Esophagus squamous epithelium (tissue), 5 donors: ENCODE measurements at regions not wholly inside any gene's neighbourhood (a gene's known extent, or its start where the extent isn't known, plus 50 kb on each side); places are given as distances from the start of the nearest gene placed in this dataset.
"Not testable (repeated sequence)": the region's sequence is repeated elsewhere in the genome, so short reads cannot be mapped to it uniquely, and the experiment has no call there.

Experiments
- DNase-seq: peaks from one replicate; lab custom pipeline; 2025; lab: John Stamatoyannopoulos, UW
- H3K27ac ChIP-seq, 4 donors: fragments of 200-600 bp; sonication (generic); one replicate each; pipeline ENCODE4 v1.5.1; 2016 to 2019; ENCODE audit warnings: mild to moderate bottlenecking in 1 of 4
- H3K27me3 ChIP-seq, 4 donors: fragments of 200-600 bp; sonication (generic); 1 replicate in 3 of 4; 2 replicates in 1 of 4; pipeline versions ENCODE4 v1.5.1 to v1.6.0; 2017 to 2021; ENCODE audit warnings: antibody characterized with exemption in 1 of 4
- H3K36me3 ChIP-seq, 3 donors: fragments of 200-600 bp; sonication (generic); one replicate each; pipeline ENCODE4 v1.5.1; 2016 to 2019
- H3K4me1 ChIP-seq, 3 donors: fragments of 200-600 bp; sonication (generic); one replicate each; pipeline ENCODE4 v1.5.1; 2017 to 2019
- H3K4me3 ChIP-seq, 4 donors: fragments of 200-600 bp; sonication (generic); 1 replicate in 3 of 4; 2 replicates in 1 of 4; pipeline ENCODE4 v1.5.1; 2016 to 2019; ENCODE audit warnings: mild to moderate bottlenecking in 2 of 4, moderate library complexity in 1 of 4
- H3K9me3 ChIP-seq, 3 donors: fragments of 200-600 bp; sonication (generic); one replicate each; pipeline ENCODE4 v1.5.1; 2016 to 2019
- WGBS, 2 donors: methylation state at CpG; one replicate each; pipeline ENCODE4 v1.1.5; 2018; 5-methylcytosine and 5-hydroxymethylcytosine counted together
- intact Hi-C: fragments of 100-400 bp; cut with DNase I; formaldehyde crosslinking; loops from one replicate; pipeline ENCODE4 v1.15.0; 2022
- donor health status: DM: yes; HTN: yes; CAD: no.

DNA sequence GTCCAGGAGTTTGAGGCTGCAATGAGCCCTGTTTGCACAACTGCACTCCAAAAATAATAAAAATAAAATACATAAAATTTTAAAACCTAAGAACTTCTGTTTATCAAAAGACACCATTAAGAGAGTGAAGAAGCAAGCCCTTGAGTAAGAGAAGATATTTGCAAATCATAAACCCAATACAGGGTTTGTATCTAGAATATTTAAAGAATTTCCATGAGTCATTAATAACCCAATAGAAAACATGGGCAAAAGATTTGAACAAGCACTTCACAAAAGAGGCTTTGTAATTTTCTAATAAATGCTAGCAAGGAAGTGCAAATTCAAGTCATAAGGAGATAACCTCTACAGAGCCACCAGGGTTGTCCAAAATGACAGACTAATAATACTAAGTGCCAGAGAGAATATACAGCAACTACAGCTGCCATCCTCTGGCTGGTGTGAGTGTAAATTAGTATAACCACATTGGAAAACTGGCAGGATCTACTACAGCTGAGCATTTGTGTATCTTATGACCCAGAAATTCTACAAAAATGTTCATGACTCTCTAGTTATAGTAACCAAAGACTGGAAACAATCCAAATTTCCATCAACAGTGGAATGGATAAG is 133.0 kb upstream of the PLGLB2 start:
- intact Hi-C loops, H3K9me3 ChIP-seq, H3K4me1 ChIP-seq, H3K27ac ChIP-seq, H3K4me3 ChIP-seq, H3K36me3 ChIP-seq, H3K27me3 ChIP-seq, DNase-seq: not testable (repeated sequence)

GRCh38 chr2:87619121-87619520 is 128.8 kb upstream of the PLGLB2 start:
- DNase-seq, H3K27me3 ChIP-seq, intact Hi-C loops, H3K9me3 ChIP-seq, H3K36me3 ChIP-seq, H3K4me3 ChIP-seq, H3K27ac ChIP-seq, H3K4me1 ChIP-seq: not testable (repeated sequence)

- DNase-seq, intact Hi-C loops, H3K9me3 ChIP-seq, H3K36me3 ChIP-seq, H3K27ac ChIP-seq, H3K27me3 ChIP-seq, H3K4me3 ChIP-seq, H3K4me1 ChIP-seq: not testable (repeated sequence)
- no CpG with 5 or more reads among the region's 4 CpGs for WGBS, 2 donors
These were observed 126.7 kb upstream of the PLGLB2 start for GRCh38 chr2:87621139-87621538.

GRCh38 chr2:87622720-87623119 is 125.2 kb upstream of the PLGLB2 start:
- no CpG with 5 or more reads among the region's 4 CpGs for WGBS, 2 donors
- H3K36me3 ChIP-seq, H3K4me1 ChIP-seq, H3K4me3 ChIP-seq, H3K9me3 ChIP-seq, DNase-seq, intact Hi-C loops, H3K27me3 ChIP-seq, H3K27ac ChIP-seq: not testable (repeated sequence)

DNA sequence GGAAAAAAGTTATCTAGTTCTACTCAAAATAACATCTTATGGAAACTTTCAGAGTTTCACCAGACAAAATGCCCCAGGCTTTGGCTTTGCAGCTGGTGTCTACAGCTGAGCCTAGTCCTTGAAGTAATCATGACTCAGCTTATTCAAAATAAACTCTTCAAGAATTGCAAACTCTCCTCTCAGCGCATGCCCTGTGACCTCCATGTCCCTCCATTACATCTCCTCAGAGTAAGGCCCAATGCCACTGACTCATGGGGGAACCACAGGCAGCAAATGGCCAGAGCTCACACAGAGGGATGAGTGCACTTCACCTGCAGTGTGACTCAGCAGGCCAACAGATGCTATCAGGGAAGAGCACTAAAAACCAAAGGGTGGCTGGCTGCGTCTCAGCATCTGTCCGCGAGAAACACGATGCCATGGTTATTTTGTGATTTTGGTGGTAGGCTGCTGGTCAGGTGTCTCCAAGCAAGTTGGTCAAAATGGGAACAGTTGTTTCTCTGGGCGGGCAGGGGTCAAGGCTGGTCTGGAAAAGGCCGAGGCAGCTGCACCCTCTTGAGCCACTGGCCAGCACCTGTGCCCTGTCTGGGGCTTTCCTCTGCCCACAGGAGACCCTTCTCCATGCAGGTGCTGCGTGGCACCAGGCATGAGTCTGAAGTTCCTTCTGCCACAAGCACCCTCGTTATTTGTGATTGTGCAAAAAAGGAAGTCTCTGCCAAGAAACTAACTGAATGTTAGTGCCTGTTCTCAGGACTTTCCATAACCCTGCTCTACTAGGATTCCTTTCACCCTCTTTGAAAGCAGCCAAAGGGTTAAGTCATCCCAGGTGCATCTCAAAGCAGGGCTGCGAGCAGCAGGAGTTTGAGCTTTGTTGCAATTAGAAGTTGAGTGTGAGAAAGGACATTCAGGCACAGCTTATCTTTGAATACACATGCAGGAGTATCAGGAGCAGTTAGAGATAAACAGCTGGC is 118.1 kb upstream of the PLGLB2 start:
- H3K36me3 ChIP-seq, H3K4me1 ChIP-seq, H3K4me3 ChIP-seq, H3K9me3 ChIP-seq, DNase-seq, H3K27me3 ChIP-seq, intact Hi-C loops, H3K27ac ChIP-seq: not testable (repeated sequence)
- WGBS, 2 donors: 86 to 100% methylated on average over 2 to 5 of the region's 10 CpGs

- H3K27me3 ChIP-seq, H3K4me1 ChIP-seq, H3K9me3 ChIP-seq, H3K4me3 ChIP-seq, intact Hi-C loops, DNase-seq, H3K36me3 ChIP-seq, H3K27ac ChIP-seq: not testable (repeated sequence)
- no CpG with 5 or more reads among the region's 5 CpGs for WGBS, 2 donors
These were observed 117.0 kb upstream of the PLGLB2 start for GRCh38 chr2:87630892-87631291.

- 57% methylated on average over 1 of the region's 3 CpGs for WGBS, 2 donors
- intact Hi-C loops, H3K4me3 ChIP-seq: not testable (repeated sequence)
These were observed 116.5 kb upstream of the PLGLB2 start for GRCh38 chr2:87631402-87631801.

DNA sequence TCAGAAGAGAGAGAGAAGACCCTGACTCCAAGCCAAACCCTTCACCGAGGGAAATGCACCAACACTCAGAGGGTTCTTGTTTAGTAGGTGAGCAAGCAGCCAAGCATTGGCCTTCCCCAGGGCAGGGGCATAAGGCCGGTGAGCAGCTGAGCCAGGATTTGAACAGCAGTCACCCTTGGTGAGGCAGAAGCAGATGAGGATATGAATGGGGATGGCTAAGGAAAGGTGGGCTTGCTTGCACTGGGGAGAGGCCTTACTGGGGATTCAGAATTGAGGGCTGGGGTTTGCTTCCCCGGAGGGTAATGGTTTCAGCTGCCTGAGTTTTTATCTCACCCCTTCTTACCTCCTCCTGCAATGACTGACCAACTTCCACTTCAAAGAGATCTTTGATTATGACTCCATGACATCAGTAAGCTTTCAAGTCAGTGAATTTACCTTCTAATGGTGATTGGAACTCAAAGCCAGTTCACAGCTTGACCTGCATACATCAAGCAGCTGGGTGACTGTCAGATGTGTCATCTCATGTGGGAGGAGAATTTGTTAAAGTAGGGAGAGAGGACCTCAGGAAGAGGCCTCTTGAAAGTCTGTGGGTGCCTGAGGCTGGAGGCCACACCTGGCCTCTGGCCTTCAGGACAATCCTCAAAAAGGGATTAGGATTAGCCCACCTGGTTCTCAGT is 114.5 kb upstream of the PLGLB2 start:
- 80 to 86% methylated on average over 1 of the region's 3 CpGs for WGBS, 2 donors
- H3K4me1 ChIP-seq, DNase-seq, H3K9me3 ChIP-seq, H3K36me3 ChIP-seq, intact Hi-C loops, H3K4me3 ChIP-seq, H3K27ac ChIP-seq, H3K27me3 ChIP-seq: not testable (repeated sequence)

More at GRCh38 chr2:87631402-87631801, 116.5 kb upstream of the PLGLB2 start:
- H3K9me3 ChIP-seq, H3K27me3 ChIP-seq, H3K36me3 ChIP-seq, H3K27ac ChIP-seq, DNase-seq, H3K4me1 ChIP-seq: not testable (repeated sequence)

DNA sequence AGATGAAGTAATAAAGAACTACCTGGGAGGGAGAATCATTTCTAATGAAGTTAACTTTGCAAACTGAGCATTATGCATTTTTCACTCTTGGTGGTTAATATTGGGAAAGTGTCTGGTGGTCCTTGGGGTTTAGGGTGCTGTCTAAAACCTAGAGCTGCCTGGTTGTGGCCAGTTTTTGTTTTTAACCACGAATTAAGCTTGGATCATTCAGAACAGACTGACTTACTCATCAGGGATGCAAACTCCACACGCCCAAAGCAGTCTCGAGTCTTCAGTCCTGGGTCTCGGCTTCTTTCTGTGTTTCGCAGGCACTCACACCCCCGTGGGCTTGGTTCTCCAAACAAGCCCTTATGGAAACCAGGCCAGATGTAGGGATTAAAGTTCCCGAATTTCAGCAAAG is 113.8 kb upstream of the PLGLB2 start:
- H3K27ac ChIP-seq, H3K27me3 ChIP-seq, H3K9me3 ChIP-seq, H3K36me3 ChIP-seq, H3K4me1 ChIP-seq, H3K4me3 ChIP-seq, DNase-seq, intact Hi-C loops: not testable (repeated sequence)
- no CpG with 5 or more reads among the region's 7 CpGs for WGBS, 2 donors

DNA sequence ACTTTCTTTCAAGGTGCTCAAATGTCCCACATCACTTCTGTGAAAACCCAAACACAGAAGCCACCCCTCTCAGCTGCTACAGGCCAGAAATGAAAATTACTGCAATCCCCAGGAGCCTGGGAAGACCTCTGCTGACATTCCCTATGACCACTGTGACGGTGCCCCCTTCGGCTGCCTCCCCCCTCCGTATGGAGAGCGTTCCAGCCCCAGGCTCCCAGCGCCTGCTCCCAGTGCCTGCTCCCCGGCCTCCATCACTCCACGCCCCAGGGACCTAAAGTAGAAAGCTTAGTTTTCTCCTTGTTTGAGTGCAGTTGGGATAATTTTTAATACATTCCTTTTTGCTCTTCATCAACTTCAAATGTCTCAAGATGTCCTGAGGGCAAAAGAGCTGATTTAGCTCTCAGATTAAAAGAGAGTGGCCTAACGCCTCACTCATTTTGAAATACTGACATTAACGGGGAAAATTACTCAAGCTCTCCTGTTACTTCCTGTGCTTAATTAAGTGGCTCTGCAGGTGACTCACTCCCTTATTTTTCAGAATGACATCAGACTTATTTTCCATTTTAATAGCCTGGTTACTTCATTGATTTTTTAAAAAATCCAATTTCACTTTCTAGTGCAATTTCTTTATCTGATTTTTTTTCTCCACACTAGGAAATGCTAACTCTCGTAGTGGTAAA is 112.8 kb upstream of the PLGLB2 start:
- H3K27me3 ChIP-seq, intact Hi-C loops, H3K27ac ChIP-seq, H3K9me3 ChIP-seq, H3K4me3 ChIP-seq, DNase-seq, H3K36me3 ChIP-seq, H3K4me1 ChIP-seq: not testable (repeated sequence)
- 72 to 90% methylated on average over 2 to 6 of the region's 10 CpGs for WGBS, 2 donors

DNA sequence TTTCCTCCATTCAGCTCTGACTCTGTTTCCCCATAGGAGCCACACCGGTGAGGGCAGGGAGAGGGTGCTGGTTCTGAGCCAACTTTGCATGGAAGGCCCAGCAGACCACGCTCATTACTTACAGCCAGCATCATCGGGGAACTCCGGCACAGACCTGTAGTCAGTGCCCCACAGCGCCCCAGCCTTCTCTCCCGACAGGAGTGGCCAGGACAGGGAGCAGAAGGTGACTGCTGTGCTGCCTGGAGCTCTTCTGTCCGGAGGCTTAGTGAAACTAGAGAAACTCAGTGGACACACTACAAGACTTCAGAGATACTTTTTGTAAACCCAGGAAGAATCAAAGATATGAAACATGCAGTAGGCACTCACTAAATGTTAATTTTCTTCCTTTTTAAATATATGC is 111.6 kb upstream of the PLGLB2 start:
- H3K27me3 ChIP-seq, H3K36me3 ChIP-seq, DNase-seq, H3K4me3 ChIP-seq, H3K4me1 ChIP-seq, H3K9me3 ChIP-seq, H3K27ac ChIP-seq, intact Hi-C loops: not testable (repeated sequence)
- 100% methylated on average over 1 of the region's 7 CpGs; no CpG with 5 or more reads in 1 of the 2 donors for WGBS, 2 donors

DNA sequence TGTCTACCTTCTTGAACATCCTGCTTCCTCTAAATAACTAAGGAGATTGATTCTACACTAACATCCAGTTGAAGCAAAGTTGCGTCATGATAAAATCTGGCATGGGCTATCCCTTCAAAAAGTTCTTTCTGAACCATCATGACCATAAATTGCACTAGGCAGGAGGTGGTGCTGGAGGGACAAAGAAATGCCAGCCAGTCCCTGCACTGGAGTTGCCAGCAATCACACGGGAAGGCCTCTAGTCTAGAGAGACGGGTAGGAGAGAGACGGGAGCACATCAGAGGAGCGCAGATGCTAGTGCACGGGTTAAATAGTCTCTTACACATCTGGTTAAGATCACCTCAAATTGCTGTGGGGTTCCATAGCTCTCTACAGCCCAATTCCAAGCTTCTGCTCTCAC is 111.2 kb upstream of the PLGLB2 start:
- H3K27me3 ChIP-seq, H3K36me3 ChIP-seq, DNase-seq, H3K4me1 ChIP-seq, intact Hi-C loops, H3K9me3 ChIP-seq, H3K27ac ChIP-seq, H3K4me3 ChIP-seq: not testable (repeated sequence)
- 92 to 97% methylated on average over 5 of the region's 6 CpGs for WGBS, 2 donors
